ENCODE measurements at regions not wholly inside any gene's neighbourhood (a gene's known extent, or its start where the extent isn't known, plus 50 kb on each side); places are given as distances from the start of the nearest gene placed in this dataset.
"Not testable (repeated sequence)": the region's sequence is repeated elsewhere in the genome, so short reads cannot be mapped to it uniquely, and the experiment has no call there.

GRCh38 chr5:25362799-25363198 is 718.0 kb upstream of the CDH10 start:
- DNase-seq = no peak

GRCh38 chr5:25358919-25359318 is 714.1 kb upstream of the CDH10 start:
- DNase-seq = no peak

GRCh38 chr5:25357605-25358004 is 712.8 kb upstream of the CDH10 start:
- DNase-seq = no peak

- no peak for DNase-seq
Measured at GRCh38 chr5:25349746-25350145, 705.0 kb upstream of the CDH10 start.

GRCh38 chr5:25345240-25345771 is 700.5 kb upstream of the CDH10 start:
- DNase-seq = no peak

- no peak for DNase-seq
Measured at GRCh38 chr5:25339541-25339940, 694.8 kb upstream of the CDH10 start.

GRCh38 chr5:25334350-25334749 is 689.6 kb upstream of the CDH10 start:
- DNase-seq = no peak

GRCh38 chr5:25330721-25331120 is 685.9 kb upstream of the CDH10 start:
- no peak for DNase-seq

- no peak for DNase-seq
Measured at GRCh38 chr5:25327172-25327571, 682.4 kb upstream of the CDH10 start.

- no peak for DNase-seq
Measured at GRCh38 chr5:25301836-25302235, 657.1 kb upstream of the CDH10 start.

GRCh38 chr5:25295067-25295466 is 650.3 kb upstream of the CDH10 start:
- DNase-seq = no peak

GRCh38 chr5:25289766-25290165 is 645.0 kb upstream of the CDH10 start:
- DNase-seq = not testable (repeated sequence)

GRCh38 chr5:25286319-25286718 is 641.5 kb upstream of the CDH10 start:
- no peak for DNase-seq

GRCh38 chr5:25285136-25285535 is 640.4 kb upstream of the CDH10 start:
- DNase-seq = no peak

- not testable (repeated sequence) for DNase-seq
Measured at GRCh38 chr5:25263507-25263906, 618.7 kb upstream of the CDH10 start.

GRCh38 chr5:25262221-25262620 is 617.4 kb upstream of the CDH10 start:
- no peak for DNase-seq

- DNase-seq = no peak
Measured at GRCh38 chr5:25255128-25255527, 610.4 kb upstream of the CDH10 start.

- no peak for DNase-seq
Measured at GRCh38 chr5:25241981-25242380, 597.2 kb upstream of the CDH10 start.

- DNase-seq = not testable (repeated sequence)
Measured at GRCh38 chr5:25238720-25239119, 593.9 kb upstream of the CDH10 start.

GRCh38 chr5:25224316-25224982 is 579.7 kb upstream of the CDH10 start:
- DNase-seq = no peak

GRCh38 chr5:25199902-25200301 is 555.1 kb upstream of the CDH10 start:
- not testable (repeated sequence) for DNase-seq

GRCh38 chr5:25190521-25191000 is 545.8 kb upstream of the CDH10 start:
- DNase-seq = peak in 1 of 2 donors; percentile 0

GRCh38 chr5:25181249-25181648 is 536.5 kb upstream of the CDH10 start:
- DNase-seq = no peak

- not testable (repeated sequence) for DNase-seq
Measured at GRCh38 chr5:25162616-25163015, 517.8 kb upstream of the CDH10 start.

GRCh38 chr5:25160891-25161290 is 516.1 kb upstream of the CDH10 start:
- DNase-seq = no peak

All from inflammatory macrophage treated with lipopolysaccharide for 1 hour (primary cell).